ENCODE measurements at regions not wholly inside any gene's neighbourhood (a gene's known extent, or its start where the extent isn't known, plus 50 kb on each side); places are given as distances from the start of the nearest gene placed in this dataset.
"Not testable (repeated sequence)": the region's sequence is repeated elsewhere in the genome, so short reads cannot be mapped to it uniquely, and the experiment has no call there.

- Mint-ChIP-seq H3K4me1 (no peaks in the 10 kb centered on the region), H3K36me3 (ENCODE audit: low read depth) (no peaks in the 10 kb centered on the region), H3K27ac (no peak overlapping the region), H3K4me3 (no peak overlapping the region), H3K27me3 (peaks cover 24% of the 10 kb centered on the region), H3K9me3 (no peaks in the 10 kb centered on the region)
- CTCF ChIA-PET = no interaction called here
- POLR2A ChIA-PET = no interaction called here
- DNase-seq = no peak
These were observed 114.5 kb upstream of the PRKCQ start for GRCh38 chr10:6694447-6695140.

GRCh38 chr10:6692856-6693255 lies 112.8 kb upstream of the PRKCQ start:
- Mint-ChIP-seq H3K9me3 (no peaks in the 10 kb centered on the region), H3K27me3 (peaks cover 19% of the 10 kb centered on the region), H3K36me3 (ENCODE audit: low read depth) (no peaks in the 10 kb centered on the region), H3K4me3 (no peak overlapping the region), H3K27ac (no peak overlapping the region), H3K4me1 (no peaks in the 10 kb centered on the region)
- CTCF ChIA-PET = no interaction called here
- POLR2A ChIA-PET = no interaction called here
- no peak for DNase-seq

- Mint-ChIP-seq H3K4me3 (no peak overlapping the region), H3K36me3 (ENCODE audit: low read depth) (no peaks in the 10 kb centered on the region), H3K4me1 (no peaks in the 10 kb centered on the region), H3K9me3 (no peaks in the 10 kb centered on the region), H3K27ac (no peak overlapping the region), H3K27me3 (peaks cover 21% of the 10 kb centered on the region)
- no peak for DNase-seq
- ChIA-PET POLR2A (interaction anchor here (0.6 kb wide), 1 partner anchor 91 kb away, joined by 3 read pairs; no protein-coding TSS in a partner anchor), CTCF (interaction anchor here (0.6 kb wide), 1 partner anchor 678 kb away, joined by 3 read pairs; no protein-coding TSS in a partner anchor)
These were observed 112.0 kb upstream of the PRKCQ start for GRCh38 chr10:6692103-6692502.

- Mint-ChIP-seq H3K4me3 (no peak overlapping the region), H3K27ac (no peak overlapping the region), H3K36me3 (ENCODE audit: low read depth) (no peaks in the 10 kb centered on the region), H3K9me3 (no peaks in the 10 kb centered on the region), H3K4me1 (no peaks in the 10 kb centered on the region), H3K27me3 (peaks cover 20% of the 10 kb centered on the region)
- CTCF ChIA-PET = interaction anchor here (1.1 kb wide), 1 partner anchor 9 kb away, joined by 4 read pairs; no protein-coding TSS in a partner anchor
- POLR2A ChIA-PET = interaction anchor here (1.0 kb wide), 1 partner anchor 15 kb away, joined by 4 read pairs; no protein-coding TSS in a partner anchor
- no peak for DNase-seq
These were observed 109.0 kb upstream of the PRKCQ start for GRCh38 chr10:6689036-6689435.

GRCh38 chr10:6680735-6681134 lies 100.7 kb upstream of the PRKCQ start:
- peaks cover 7% of the 10 kb centered on the region for H3K4me1 Mint-ChIP-seq
- no peaks in the 10 kb centered on the region for H3K36me3 Mint-ChIP-seq (ENCODE audit: low read depth)
- peaks cover 53% of the 10 kb centered on the region for H3K27me3 Mint-ChIP-seq
- no peak for DNase-seq
- CTCF ChIA-PET = interaction anchor here (1.3 to 1.8 kb wide), 8 partner anchors 11 to 279 kb away, joined by 3 to 9 read pairs (median 4); no protein-coding TSS in a partner anchor
- no peak overlapping the region for H3K27ac Mint-ChIP-seq
- POLR2A ChIA-PET = no interaction called here
- no peak overlapping the region for H3K4me3 Mint-ChIP-seq
- H3K9me3 Mint-ChIP-seq = no peaks in the 10 kb centered on the region

- POLR2A ChIA-PET = interaction anchor here (0.8 to 1.1 kb wide), 2 partner anchors 233 to 269 kb away, joined by 3 to 4 read pairs; no protein-coding TSS in a partner anchor
- H3K36me3 Mint-ChIP-seq (ENCODE audit: low read depth) = no peaks in the 10 kb centered on the region
- no peaks in the 10 kb centered on the region for H3K9me3 Mint-ChIP-seq
- peaks cover 10% of the 10 kb centered on the region for H3K4me1 Mint-ChIP-seq
- no peak overlapping the region for H3K27ac Mint-ChIP-seq
- H3K27me3 Mint-ChIP-seq = peaks cover 59% of the 10 kb centered on the region
- DNase-seq = no peak
- no peak overlapping the region for H3K4me3 Mint-ChIP-seq
- CTCF ChIA-PET = interaction anchor here (0.6 to 2.3 kb wide), 30 partner anchors 8 to 506 kb away, joined by 3 to 25 read pairs (median 4); partner anchors contain the start of gene PFKFB3
These were observed 98.9 kb upstream of the PRKCQ start for GRCh38 chr10:6678956-6679355.

GRCh38 chr10:6678211-6678803 lies 98.2 kb upstream of the PRKCQ start:
- Mint-ChIP-seq H3K4me3 (no peak overlapping the region), H3K27ac (no peak overlapping the region), H3K27me3 (peaks cover 53% of the 10 kb centered on the region), H3K36me3 (ENCODE audit: low read depth) (no peaks in the 10 kb centered on the region), H3K9me3 (no peaks in the 10 kb centered on the region), H3K4me1 (peaks cover 10% of the 10 kb centered on the region)
- ChIA-PET CTCF (interaction anchor here (0.6 to 2.3 kb wide), 20 partner anchors 9 to 505 kb away, joined by 3 to 25 read pairs (median 4); partner anchors contain the start of gene PFKFB3), POLR2A (interaction anchor here (0.8 kb wide), 1 partner anchor 232 kb away, joined by 3 read pairs; no protein-coding TSS in a partner anchor)
- DNase-seq = peak; percentile 69

- DNase-seq; H3K36me3 Mint-ChIP-seq (ENCODE audit: low read depth); H3K27ac Mint-ChIP-seq; H3K9me3 Mint-ChIP-seq; POLR2A ChIA-PET; H3K4me3 Mint-ChIP-seq: not testable (repeated sequence)
- CTCF ChIA-PET = interaction anchor here (0.6 to 2.3 kb wide), 12 partner anchors 17 to 475 kb away, joined by 3 to 12 read pairs (median 4); partner anchors contain the start of gene PFKFB3
- Mint-ChIP-seq H3K4me1 (peaks cover 10% of the 10 kb centered on the region), H3K27me3 (peaks cover 47% of the 10 kb centered on the region)
These were observed 97.1 kb upstream of the PRKCQ start for GRCh38 chr10:6677129-6677528.

GRCh38 chr10:6674291-6674690 lies 94.2 kb upstream of the PRKCQ start:
- Mint-ChIP-seq H3K4me1 (peaks cover 10% of the 10 kb centered on the region), H3K27me3 (peaks cover 35% of the 10 kb centered on the region), H3K27ac (no peak overlapping the region), H3K4me3 (no peak overlapping the region), H3K36me3 (ENCODE audit: low read depth) (no peaks in the 10 kb centered on the region), H3K9me3 (no peaks in the 10 kb centered on the region)
- CTCF ChIA-PET = interaction anchor here (1.9 kb wide), 1 partner anchor 229 kb away, joined by 4 read pairs; no protein-coding TSS in a partner anchor
- POLR2A ChIA-PET = no interaction called here
- no peak for DNase-seq

GRCh38 chr10:6671976-6672375 lies 91.9 kb upstream of the PRKCQ start:
- ChIA-PET POLR2A (interaction anchor here (0.8 kb wide), 1 partner anchor 198 kb away, joined by 3 read pairs; no protein-coding TSS in a partner anchor), CTCF (interaction anchor here (0.7 to 8.8 kb wide), 3 partner anchors 91 to 856 kb away, joined by 3 to 110 read pairs (median 4); partner anchors contain the start of gene PRKCQ)
- no peak for DNase-seq
- Mint-ChIP-seq H3K9me3 (no peaks in the 10 kb centered on the region), H3K27me3 (peaks cover 33% of the 10 kb centered on the region), H3K4me1 (peaks cover 16% of the 10 kb centered on the region), H3K36me3 (ENCODE audit: low read depth) (no peaks in the 10 kb centered on the region), H3K4me3 (no peak overlapping the region), H3K27ac (no peak overlapping the region)

GRCh38 chr10:6669269-6669859 lies 89.3 kb upstream of the PRKCQ start:
- POLR2A ChIA-PET = interaction anchor here (1.6 to 1.8 kb wide), 2 partner anchors 87 to 259 kb away, joined by 4 to 5 read pairs; no protein-coding TSS in a partner anchor
- Mint-ChIP-seq H3K4me1 (peaks cover 30% of the 10 kb centered on the region), H3K4me3 (no peak overlapping the region), H3K9me3 (no peaks in the 10 kb centered on the region), H3K27ac (no peak overlapping the region), H3K36me3 (ENCODE audit: low read depth) (no peaks in the 10 kb centered on the region), H3K27me3 (peaks cover 23% of the 10 kb centered on the region)
- peak; percentile 23 for DNase-seq
- CTCF ChIA-PET = interaction anchor here (0.6 to 8.8 kb wide), 10 partner anchors 9 to 263 kb away, joined by 3 to 110 read pairs (median 6); partner anchors contain the start of gene PRKCQ

- Mint-ChIP-seq H3K9me3 (no peaks in the 10 kb centered on the region), H3K36me3 (ENCODE audit: low read depth) (no peaks in the 10 kb centered on the region), H3K4me1 (peaks cover 31% of the 10 kb centered on the region), H3K27ac (no peak overlapping the region), H3K27me3 (peaks cover 18% of the 10 kb centered on the region), H3K4me3 (no peak overlapping the region)
- ChIA-PET POLR2A (interaction anchor here (1.2 to 3.5 kb wide), 6 partner anchors 25 to 258 kb away, joined by 3 to 64 read pairs (median 4); partner anchors contain the start of gene PRKCQ), CTCF (interaction anchor here (0.5 to 8.8 kb wide), 29 partner anchors 8 to 465 kb away, joined by 3 to 110 read pairs (median 4); partner anchors contain the start of genes PFKFB3 and PRKCQ)
- peak; percentile 57 for DNase-seq
These were observed 87.7 kb upstream of the PRKCQ start for GRCh38 chr10:6667679-6668270.
